ENCODE measurements at regions not wholly inside any gene's neighbourhood (a gene's known extent, or its start where the extent isn't known, plus 50 kb on each side); places are given as distances from the start of the nearest gene placed in this dataset.

DNA sequence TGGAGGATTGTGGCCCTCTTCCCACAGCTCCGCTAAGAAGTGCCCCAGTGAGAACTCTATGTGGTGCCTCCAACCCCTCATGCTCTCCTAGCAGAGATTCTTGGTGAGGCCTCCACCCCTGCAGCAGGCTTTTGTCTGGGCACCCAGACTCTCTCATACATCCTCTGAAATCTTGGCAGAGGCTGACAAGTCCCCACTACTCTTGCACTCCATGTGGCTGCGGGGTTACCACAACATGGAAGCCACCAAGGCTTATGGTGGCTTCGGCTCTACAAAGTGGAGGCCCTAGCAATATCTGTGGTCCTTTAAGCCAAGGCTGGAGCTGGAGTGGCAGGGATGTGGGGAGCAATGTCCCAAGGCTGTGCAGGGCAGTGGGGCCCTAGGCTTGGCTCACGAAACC lies 255.2 kb downstream of the COX7B2 start:
- intact Hi-C loops (cut with DNase I), result loop anchor here (10.0 kb wide), 1 partner anchor 319 kb away; no protein-coding TSS in a partner anchor
- Histone ChIP-seq H3K27me3 (no peaks in the 10 kb centered on the region), H3K4me1 (no peaks in the 10 kb centered on the region), H3K27ac (no peak overlapping the region), H3K9ac (ENCODE audit: low read depth in 2 of 2, low read length in 2 of 2) (no peak overlapping the region), H3K9me3 (no peaks in the 10 kb centered on the region), H3K4me3 (no peak overlapping the region), H3K36me3 (no peaks in the 10 kb centered on the region)
- DNase-seq, result no peak
- TF ChIP-seq, protein P1, sequence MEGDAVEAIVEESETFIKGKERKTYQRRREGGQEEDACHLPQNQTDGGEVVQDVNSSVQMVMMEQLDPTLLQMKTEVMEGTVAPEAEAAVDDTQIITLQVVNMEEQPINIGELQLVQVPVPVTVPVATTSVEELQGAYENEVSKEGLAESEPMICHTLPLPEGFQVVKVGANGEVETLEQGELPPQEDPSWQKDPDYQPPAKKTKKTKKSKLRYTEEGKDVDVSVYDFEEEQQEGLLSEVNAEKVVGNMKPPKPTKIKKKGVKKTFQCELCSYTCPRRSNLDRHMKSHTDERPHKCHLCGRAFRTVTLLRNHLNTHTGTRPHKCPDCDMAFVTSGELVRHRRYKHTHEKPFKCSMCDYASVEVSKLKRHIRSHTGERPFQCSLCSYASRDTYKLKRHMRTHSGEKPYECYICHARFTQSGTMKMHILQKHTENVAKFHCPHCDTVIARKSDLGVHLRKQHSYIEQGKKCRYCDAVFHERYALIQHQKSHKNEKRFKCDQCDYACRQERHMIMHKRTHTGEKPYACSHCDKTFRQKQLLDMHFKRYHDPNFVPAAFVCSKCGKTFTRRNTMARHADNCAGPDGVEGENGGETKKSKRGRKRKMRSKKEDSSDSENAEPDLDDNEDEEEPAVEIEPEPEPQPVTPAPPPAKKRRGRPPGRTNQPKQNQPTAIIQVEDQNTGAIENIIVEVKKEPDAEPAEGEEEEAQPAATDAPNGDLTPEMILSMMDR (IDR thresholded peaks at IDR 0.05), result no peak

DNA sequence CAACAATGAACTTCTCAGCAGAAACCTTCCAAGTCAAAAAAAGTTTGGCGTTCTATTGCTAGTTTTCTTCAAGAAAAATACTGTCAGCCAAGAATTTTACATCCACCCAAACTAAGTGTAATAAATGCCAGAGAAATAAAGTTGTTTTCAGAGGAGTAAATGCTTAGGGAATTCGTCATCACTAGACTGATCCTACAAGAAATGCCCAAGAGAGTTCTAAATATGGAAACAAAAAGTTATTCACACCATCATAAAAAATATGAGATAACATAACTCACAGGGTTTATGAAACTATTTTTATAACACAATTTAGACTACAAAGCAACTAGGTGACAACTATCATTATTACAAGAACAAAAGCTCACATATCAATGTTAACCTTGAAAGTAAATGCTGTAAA lies 259.5 kb upstream of the GABRA2 start:
- intact Hi-C loops (cut with DNase I), result no loop called here
- no peaks in the 10 kb centered on the region for H3K9me3 ChIP-seq
- no peak overlapping the region for H3K27ac ChIP-seq
- H3K27me3 ChIP-seq, result no peaks in the 10 kb centered on the region
- H3K4me1 ChIP-seq, result no peaks in the 10 kb centered on the region
- no peak for DNase-seq
- no peaks in the 10 kb centered on the region for H3K36me3 ChIP-seq
- TF ChIP-seq, protein P1 (IDR thresholded peaks at IDR 0.05), result no peak
- no peak overlapping the region for H3K9ac ChIP-seq (ENCODE audit: low read depth in 2 of 2, low read length in 2 of 2)
- H3K4me3 ChIP-seq, result no peak overlapping the region

GRCh38 chr4:46648088-46648744 lies 258.3 kb upstream of the GABRA2 start:
- Histone ChIP-seq H3K36me3 (no peaks in the 10 kb centered on the region), H3K27me3 (no peaks in the 10 kb centered on the region), H3K9me3 (no peaks in the 10 kb centered on the region), H3K4me3 (no peak overlapping the region), H3K9ac (ENCODE audit: low read depth in 2 of 2, low read length in 2 of 2) (no peak overlapping the region), H3K27ac (no peak overlapping the region), H3K4me1 (no peaks in the 10 kb centered on the region)
- peak; percentile 19 for DNase-seq
- TF ChIP-seq, protein P1 (IDR thresholded peaks at IDR 0.05), result peak; percentile 50
- intact Hi-C loops (cut with DNase I), result no loop called here

GRCh38 chr4:46645126-46645525 lies 255.2 kb upstream of the GABRA2 start:
- intact Hi-C loops (cut with DNase I), result no loop called here
- TF ChIP-seq, protein P1 (IDR thresholded peaks at IDR 0.05), result no peak
- H3K4me1 ChIP-seq, result no peaks in the 10 kb centered on the region
- no peak overlapping the region for H3K27ac ChIP-seq
- H3K9ac ChIP-seq (ENCODE audit: low read depth in 2 of 2, low read length in 2 of 2), result no peak overlapping the region
- H3K4me3 ChIP-seq, result no peak overlapping the region
- no peak for DNase-seq
- H3K36me3 ChIP-seq, result no peaks in the 10 kb centered on the region
- H3K9me3 ChIP-seq, result no peaks in the 10 kb centered on the region
- no peaks in the 10 kb centered on the region for H3K27me3 ChIP-seq
